ENCODE measurements at regions not wholly inside any gene's neighbourhood (a gene's known extent, or its start where the extent isn't known, plus 50 kb on each side); places are given as distances from the start of the nearest gene placed in this dataset.

- Histone ChIP-seq H3K36me3 (ENCODE audit: control insufficient read depth in 2 of 4, insufficient read depth in 4 of 4, low read length in 3 of 4) (no peaks in the 10 kb centered on the region), H3K4me1 (replicated peaks in 1 of 4; ENCODE audit: control insufficient read depth in 3 of 4, insufficient read depth in 4 of 4, low read length in 3 of 4) (peaks cover 0 to 2% (median 0%) of the 10 kb centered on the region in 4 experiments; a peak in 1 of 7 replicates), H3K27me3 (replicated peaks in 1 of 4; ENCODE audit: control insufficient read depth in 3 of 4, extremely low read depth in 1 of 4, insufficient read depth in 3 of 4, low read length in 3 of 4) (no peaks in the 10 kb centered on the region), H3K56ac (replicated peaks; ENCODE audit: insufficient read length, low read depth, low read length) (no peak overlapping the region), H3K9ac (replicated peaks in 1 of 4; ENCODE audit: extremely low read depth in 1 of 4, low read depth in 3 of 4, low read length in 3 of 4) (no peak overlapping the region), H2BK15ac (ENCODE audit: low read length) (no peak overlapping the region), H2BK120ac (replicated peaks; ENCODE audit: low read depth, low read length) (no peak overlapping the region), H3K14ac (ENCODE audit: insufficient read length) (no peak overlapping the region), H4K8ac (ENCODE audit: extremely low read depth, insufficient read depth, low read length) (no peak overlapping the region), H3K18ac (ENCODE audit: extremely low read depth, low read length) (no peak overlapping the region), H4K5ac (ENCODE audit: insufficient read length, low read depth, low read length) (no peak overlapping the region), H2BK20ac (ENCODE audit: low read length) (no peak overlapping the region), H3K4me2 (ENCODE audit: insufficient read depth in 1 of 2, low read depth in 2 of 2, low read length in 2 of 2) (no peak overlapping the region), H3K79me2 (ENCODE audit: control insufficient read depth in 1 of 2, insufficient read depth in 2 of 2, low read length in 2 of 2) (no peaks in the 10 kb centered on the region), H4K91ac (replicated peaks; ENCODE audit: insufficient read length, low read length) (no peak overlapping the region), H3K79me1 (ENCODE audit: low read depth, low read length) (no peaks in the 10 kb centered on the region), H2AFZ (ENCODE audit: low read length) (no peak overlapping the region), H3K4ac (replicated peaks; ENCODE audit: insufficient read length, low read depth, low read length) (no peak overlapping the region), H4K20me1 (replicated peaks in 1 of 2; ENCODE audit: control insufficient read depth in 1 of 2, insufficient read depth in 2 of 2, low read length in 2 of 2) (no peaks in the 10 kb centered on the region), H3K23ac (ENCODE audit: insufficient read length) (no peak overlapping the region), H2BK5ac (ENCODE audit: low read depth, low read length) (no peak overlapping the region), H3K9me3 (ENCODE audit: insufficient read depth in 2 of 2, low read depth in 1 of 2, low read length in 1 of 2) (no peaks in the 10 kb centered on the region), H3K23me2 (ENCODE audit: low read depth, low read length) (no peaks in the 10 kb centered on the region), H2BK12ac (ENCODE audit: low read depth, low read length) (no peak overlapping the region), H3K4me3 (ENCODE audit: extremely low read depth in 1 of 4, insufficient read depth in 2 of 4, low read depth in 3 of 4, low read length in 4 of 4) (no peak overlapping the region), H3K27ac (ENCODE audit: low read depth, low read length) (no peak overlapping the region), H2AK5ac (ENCODE audit: low read depth, low read length) (no peak overlapping the region)
- ChIA-PET POLR2A (ENCODE audit: partially characterized antibody) (no interaction called here), CTCF (ENCODE audit: partially characterized antibody) (interaction anchor here (0.6 to 1.5 kb wide), 2 partner anchors 17 to 22 kb away, joined by 3 to 4 read pairs; no protein-coding TSS in a partner anchor)
- WGBS, 2 experiments (ENCODE audit: extremely low coverage in 1 of 2, insufficient coverage in 1 of 2, insufficient read length in 1 of 2, insufficient replicate concordance in 2 of 2, low coverage in 1 of 2, low lambda C conversion rate in 2 of 2, missing lambda C conversion rate in 1 of 2): 67% methylated on average over 3 of the region's 3 CpGs; no CpG with 5 or more reads in 1 of the 2 experiments
- TF ChIP-seq SRF (IDR thresholded peaks at IDR 0.05; ENCODE audit: low read depth, low read length) (no peak), CBX8 (IDR thresholded peaks at IDR 0.05; ENCODE audit: borderline replicate concordance, low read depth, low read length) (no peak), FOSL1 (IDR thresholded peaks at IDR 0.05; ENCODE audit: insufficient read depth, low read depth, low read length) (no peak), YY1 (IDR thresholded peaks at IDR 0.05; ENCODE audit: low read depth, low read length) (no peak), SP1 (IDR thresholded peaks at IDR 0.05; ENCODE audit: low read depth, low read length) (no peak)
- no peak for DNase-seq (ENCODE audit: low read depth in 1 of 2, low spot score in 2 of 2)
- no peak for FAIRE-seq
Observed at GRCh38 chr3:116980099-116980498, 270.5 kb downstream of the TUSC7 start.
